GM18867 (cell line): ENCODE measurements at regions not wholly inside any gene's neighbourhood (a gene's known extent, or its start where the extent isn't known, plus 50 kb on each side); places are given as distances from the start of the nearest gene placed in this dataset.
"Not testable (repeated sequence)": the region's sequence is repeated elsewhere in the genome, so short reads cannot be mapped to it uniquely, and the experiment has no call there.

Source experiments
- ATAC-seq: cut with Tn5 transposase; IDR thresholded peaks from one replicate; pipeline ENCODE4 v1.9.1; 2021; ENCODE audit warnings: mild to moderate bottlenecking, moderate library complexity; ENCODE audit not compliant: unreplicated experiment

GRCh38 chr5:36521838-36522745 lies 84.3 kb upstream of the SLC1A3 start:
- ATAC-seq = no peak

- no peak for ATAC-seq
Observed at GRCh38 chr5:36522746-36523065, 83.7 kb upstream of the SLC1A3 start.

- ATAC-seq = no peak
Observed at GRCh38 chr5:36523450-36523849, 83.0 kb upstream of the SLC1A3 start.

- no peak for ATAC-seq
Observed at GRCh38 chr5:36523926-36524325, 82.5 kb upstream of the SLC1A3 start.

- no peak for ATAC-seq
Observed at GRCh38 chr5:36526537-36526936, 79.9 kb upstream of the SLC1A3 start.

GRCh38 chr5:36528588-36528987 lies 77.8 kb upstream of the SLC1A3 start:
- no peak for ATAC-seq

- no peak for ATAC-seq
Observed at GRCh38 chr5:36529142-36529541, 77.3 kb upstream of the SLC1A3 start.

- ATAC-seq = no peak
Observed at GRCh38 chr5:36530215-36530614, 76.2 kb upstream of the SLC1A3 start.

- ATAC-seq = no peak
Observed at GRCh38 chr5:36531401-36531800, 75.0 kb upstream of the SLC1A3 start.

GRCh38 chr5:36535378-36535777 lies 71.0 kb upstream of the SLC1A3 start:
- ATAC-seq = no peak

GRCh38 chr5:36535859-36536615 lies 70.4 kb upstream of the SLC1A3 start:
- no peak for ATAC-seq

GRCh38 chr5:36536616-36537005 lies 69.8 kb upstream of the SLC1A3 start:
- no peak for ATAC-seq

- ATAC-seq = no peak
Observed at GRCh38 chr5:36537724-36538123, 68.7 kb upstream of the SLC1A3 start.

GRCh38 chr5:36552651-36553393 lies 53.6 kb upstream of the SLC1A3 start:
- ATAC-seq = no peak

GRCh38 chr5:36555035-36555434 lies 51.4 kb upstream of the SLC1A3 start:
- not testable (repeated sequence) for ATAC-seq
